PC-3 (cell line): ENCODE measurements at regions not wholly inside any gene's neighbourhood (a gene's known extent, or its start where the extent isn't known, plus 50 kb on each side); places are given as distances from the start of the nearest gene placed in this dataset.

ENCODE experiments used
- EZH2 ChIP-seq: fragments of 300-600 bp; sonication (generic); IDR thresholded peaks from one replicate; pipeline ENCODE4 v1.6.1; 2017; ENCODE audit warnings: antibody characterized with exemption, mild to moderate bottlenecking, low read length; ENCODE audit not compliant: unreplicated experiment
- EZH2phosphoT487 ChIP-seq: fragments of 300-600 bp; sonication (generic); IDR thresholded peaks from 2 replicates; pipeline ENCODE4 v1.6.1; 2018; ENCODE audit warnings: mild to moderate bottlenecking, antibody characterized with exemption, low read length, borderline replicate concordance
- TF ChIP-seq, protein P1 (sequence below): fragments of 300-600 bp; sonication (generic); conservative IDR thresholded peaks from 2 replicates; pipeline ENCODE4 v1.5.1; 2017; ENCODE audit warnings: antibody characterized with exemption, low read depth, mild to moderate bottlenecking, low read length

DNA sequence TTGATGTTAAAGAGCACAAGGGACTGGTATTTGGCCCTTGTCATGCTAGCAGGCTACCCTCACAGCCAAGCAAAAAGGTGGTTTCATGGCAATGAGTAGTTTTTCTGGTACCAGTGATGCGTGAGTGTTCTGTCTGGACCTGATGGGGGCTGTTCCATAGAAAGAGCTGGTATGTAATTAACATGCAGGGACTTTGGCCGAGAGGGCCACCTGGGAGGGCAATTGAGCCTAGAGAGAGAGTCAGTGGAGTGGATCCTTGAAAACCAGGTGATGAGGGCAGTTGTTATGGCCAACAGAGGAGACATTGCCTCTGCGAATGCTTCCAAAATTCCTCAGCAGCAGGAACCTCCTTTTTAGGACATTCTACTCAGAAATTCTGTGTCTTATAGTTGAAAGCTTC lies 383.3 kb downstream of the PSAT1 start:
- TF ChIP-seq, protein P1, sequence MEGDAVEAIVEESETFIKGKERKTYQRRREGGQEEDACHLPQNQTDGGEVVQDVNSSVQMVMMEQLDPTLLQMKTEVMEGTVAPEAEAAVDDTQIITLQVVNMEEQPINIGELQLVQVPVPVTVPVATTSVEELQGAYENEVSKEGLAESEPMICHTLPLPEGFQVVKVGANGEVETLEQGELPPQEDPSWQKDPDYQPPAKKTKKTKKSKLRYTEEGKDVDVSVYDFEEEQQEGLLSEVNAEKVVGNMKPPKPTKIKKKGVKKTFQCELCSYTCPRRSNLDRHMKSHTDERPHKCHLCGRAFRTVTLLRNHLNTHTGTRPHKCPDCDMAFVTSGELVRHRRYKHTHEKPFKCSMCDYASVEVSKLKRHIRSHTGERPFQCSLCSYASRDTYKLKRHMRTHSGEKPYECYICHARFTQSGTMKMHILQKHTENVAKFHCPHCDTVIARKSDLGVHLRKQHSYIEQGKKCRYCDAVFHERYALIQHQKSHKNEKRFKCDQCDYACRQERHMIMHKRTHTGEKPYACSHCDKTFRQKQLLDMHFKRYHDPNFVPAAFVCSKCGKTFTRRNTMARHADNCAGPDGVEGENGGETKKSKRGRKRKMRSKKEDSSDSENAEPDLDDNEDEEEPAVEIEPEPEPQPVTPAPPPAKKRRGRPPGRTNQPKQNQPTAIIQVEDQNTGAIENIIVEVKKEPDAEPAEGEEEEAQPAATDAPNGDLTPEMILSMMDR: no peak
- TF ChIP-seq EZH2 (no peak), EZH2phosphoT487 (no peak)
